ENCODE measurements at regions not wholly inside any gene's neighbourhood (a gene's known extent, or its start where the extent isn't known, plus 50 kb on each side); places are given as distances from the start of the nearest gene placed in this dataset.
A peak's percentile ranks its signal among the peaks of the same experiment; 100 is the strongest.

DNA sequence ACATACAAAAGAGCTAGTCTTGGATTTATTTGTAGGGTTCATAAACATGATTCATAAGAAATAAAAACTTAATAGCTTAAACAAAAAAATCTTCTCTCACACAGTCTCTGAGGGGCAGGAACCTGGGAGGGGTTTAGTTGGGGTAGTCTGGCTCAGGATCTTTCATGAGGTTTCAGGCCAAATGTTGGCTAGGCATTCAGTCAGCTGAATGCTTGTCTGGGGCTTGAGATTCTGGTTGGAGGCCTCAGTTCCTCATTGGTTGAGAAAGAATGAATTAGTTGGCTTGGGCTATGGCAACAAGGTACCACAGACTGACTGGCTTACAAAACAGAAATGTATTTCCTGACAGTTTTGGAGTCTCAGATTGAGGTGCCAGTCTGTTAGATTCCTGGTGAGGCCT is 74.3 kb downstream of the ANKRD7 start:
- TF ChIP-seq, protein P1, sequence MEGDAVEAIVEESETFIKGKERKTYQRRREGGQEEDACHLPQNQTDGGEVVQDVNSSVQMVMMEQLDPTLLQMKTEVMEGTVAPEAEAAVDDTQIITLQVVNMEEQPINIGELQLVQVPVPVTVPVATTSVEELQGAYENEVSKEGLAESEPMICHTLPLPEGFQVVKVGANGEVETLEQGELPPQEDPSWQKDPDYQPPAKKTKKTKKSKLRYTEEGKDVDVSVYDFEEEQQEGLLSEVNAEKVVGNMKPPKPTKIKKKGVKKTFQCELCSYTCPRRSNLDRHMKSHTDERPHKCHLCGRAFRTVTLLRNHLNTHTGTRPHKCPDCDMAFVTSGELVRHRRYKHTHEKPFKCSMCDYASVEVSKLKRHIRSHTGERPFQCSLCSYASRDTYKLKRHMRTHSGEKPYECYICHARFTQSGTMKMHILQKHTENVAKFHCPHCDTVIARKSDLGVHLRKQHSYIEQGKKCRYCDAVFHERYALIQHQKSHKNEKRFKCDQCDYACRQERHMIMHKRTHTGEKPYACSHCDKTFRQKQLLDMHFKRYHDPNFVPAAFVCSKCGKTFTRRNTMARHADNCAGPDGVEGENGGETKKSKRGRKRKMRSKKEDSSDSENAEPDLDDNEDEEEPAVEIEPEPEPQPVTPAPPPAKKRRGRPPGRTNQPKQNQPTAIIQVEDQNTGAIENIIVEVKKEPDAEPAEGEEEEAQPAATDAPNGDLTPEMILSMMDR (IDR thresholded peaks at IDR 0.05; ENCODE audit: low read depth, low read length) = no peak
- no peak overlapping the region for H3K4me3 ChIP-seq (replicated peaks in 1 of 2; ENCODE audit: low read depth in 2 of 2, low read length in 2 of 2)
- DNase-seq (ENCODE audit: low read depth in 2 of 2) = no peak

GRCh38 chr7:118300177-118300576 is 75.7 kb downstream of the ANKRD7 start:
- no peak overlapping the region for H3K4me3 ChIP-seq (replicated peaks in 1 of 2; ENCODE audit: low read depth in 2 of 2, low read length in 2 of 2)
- TF ChIP-seq, protein P1 (IDR thresholded peaks at IDR 0.05; ENCODE audit: low read depth, low read length) = no peak
- no peak for DNase-seq (ENCODE audit: low read depth in 2 of 2)

- no peak overlapping the region for H3K4me3 ChIP-seq (replicated peaks in 1 of 2; ENCODE audit: low read depth in 2 of 2, low read length in 2 of 2)
- TF ChIP-seq, protein P1 (IDR thresholded peaks at IDR 0.05; ENCODE audit: low read depth, low read length) = no peak
- no peak for DNase-seq (ENCODE audit: low read depth in 2 of 2)
Measured at GRCh38 chr7:118304100-118304499, 79.6 kb downstream of the ANKRD7 start.

DNA sequence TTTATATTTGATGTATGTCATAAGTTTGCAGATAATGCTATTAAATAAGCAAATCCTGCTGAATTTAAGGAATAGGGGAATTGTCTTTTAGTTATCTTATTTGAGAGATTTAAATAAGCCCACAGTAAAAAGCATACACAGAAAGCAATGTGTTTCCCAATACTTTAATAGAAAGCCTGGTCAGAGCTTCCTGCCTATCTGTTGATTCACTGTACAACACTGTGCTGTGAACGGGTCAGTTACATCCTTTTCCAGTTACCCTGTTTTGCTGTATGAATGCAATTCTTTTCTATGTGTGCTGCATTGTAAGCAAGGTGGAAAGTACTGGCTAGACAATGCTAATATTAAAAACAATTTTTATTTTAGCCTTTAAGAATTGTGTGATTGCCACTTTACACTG is 81.2 kb downstream of the ANKRD7 start:
- TF ChIP-seq, protein P1 (IDR thresholded peaks at IDR 0.05; ENCODE audit: low read depth, low read length) = no peak
- no peak for DNase-seq (ENCODE audit: low read depth in 2 of 2)
- no peak overlapping the region for H3K4me3 ChIP-seq (replicated peaks in 1 of 2; ENCODE audit: low read depth in 2 of 2, low read length in 2 of 2)

DNA sequence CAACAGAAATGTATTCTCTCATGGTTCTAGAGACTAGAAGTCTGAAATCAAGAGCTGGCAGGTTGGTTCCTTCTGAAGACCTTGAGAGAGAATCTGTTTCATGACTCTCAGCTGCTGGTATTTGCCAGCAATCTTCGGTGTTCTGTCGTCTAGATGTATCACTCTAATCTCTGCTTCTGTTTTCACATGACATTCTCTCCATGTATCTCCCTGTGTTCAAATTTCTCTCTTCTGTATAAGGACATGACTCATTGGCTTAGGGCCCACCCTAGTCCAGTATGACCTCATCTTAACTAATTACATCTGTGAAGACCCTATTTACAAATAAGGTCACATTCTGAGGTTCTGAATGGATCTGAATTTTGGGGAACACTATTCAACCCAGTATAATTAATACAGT is 82.3 kb downstream of the ANKRD7 start:
- no peak overlapping the region for H3K4me3 ChIP-seq (replicated peaks in 1 of 2; ENCODE audit: low read depth in 2 of 2, low read length in 2 of 2)
- DNase-seq (ENCODE audit: low read depth in 2 of 2) = no peak
- TF ChIP-seq, protein P1 (IDR thresholded peaks at IDR 0.05; ENCODE audit: low read depth, low read length) = no peak

DNA sequence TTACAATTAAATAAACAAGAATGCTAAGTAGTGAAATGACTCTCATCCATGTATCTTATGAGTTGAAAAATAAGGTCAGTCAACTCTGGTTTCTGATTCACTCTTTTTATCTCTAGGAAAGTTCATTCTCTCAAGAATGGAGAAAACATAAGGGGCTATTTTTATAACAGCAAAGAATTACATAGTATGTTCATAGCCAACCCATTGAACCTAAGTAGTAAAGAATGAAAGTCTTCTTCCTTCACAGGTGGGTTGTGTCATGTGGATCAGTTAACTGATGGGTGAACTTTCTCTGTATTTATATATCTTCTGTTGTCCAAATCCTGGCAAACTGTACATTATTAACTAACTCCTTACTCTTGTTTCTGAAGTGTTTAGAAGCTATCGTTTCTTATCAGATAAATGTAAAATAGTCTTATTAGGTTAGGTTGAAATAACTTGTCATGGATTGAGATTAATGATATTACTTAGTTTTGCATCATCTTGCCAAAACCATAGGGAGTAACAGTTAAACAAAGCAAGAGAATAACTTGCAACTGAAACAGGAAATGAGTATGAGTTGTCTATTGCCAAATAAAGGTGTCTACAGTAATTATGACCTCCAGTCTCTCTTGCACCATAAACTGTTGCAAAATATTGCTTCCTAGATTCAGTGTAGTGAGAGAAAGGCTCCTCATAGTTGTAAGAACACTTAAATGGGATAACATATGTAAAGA is 86.8 kb downstream of the ANKRD7 start:
- DNase-seq (ENCODE audit: low read depth in 2 of 2) = peak; percentile 6 to 10
- TF ChIP-seq, protein P1 (IDR thresholded peaks at IDR 0.05; ENCODE audit: low read depth, low read length) = no peak
- no peak overlapping the region for H3K4me3 ChIP-seq (replicated peaks in 1 of 2; ENCODE audit: low read depth in 2 of 2, low read length in 2 of 2)

GRCh38 chr7:118312051-118312450 is 87.5 kb downstream of the ANKRD7 start:
- DNase-seq (ENCODE audit: low read depth in 2 of 2) = no peak
- H3K4me3 ChIP-seq (replicated peaks in 1 of 2; ENCODE audit: low read depth in 2 of 2, low read length in 2 of 2) = no peak overlapping the region
- TF ChIP-seq, protein P1 (IDR thresholded peaks at IDR 0.05; ENCODE audit: low read depth, low read length) = no peak
